HEK293 (cell line): ENCODE measurements at regions not wholly inside any gene's neighbourhood (a gene's known extent, or its start where the extent isn't known, plus 50 kb on each side); places are given as distances from the start of the nearest gene placed in this dataset.
A peak's percentile ranks its signal among the peaks of the same experiment; 100 is the strongest.

Experiments
- CTCF ChIA-PET: fragments of 350-600 bp; formaldehyde crosslinking; extraction: SDS; loops from one replicate; lab custom pipeline; 2021; ENCODE audit warnings: antibody characterized with exemption; lab: Yijun Ruan, JAX
- POLR2A ChIA-PET: fragments of 300-600 bp; formaldehyde crosslinking; extraction: SDS; loops from one replicate; lab custom pipeline; 2020; ENCODE audit warnings: antibody characterized with exemption, inconsistent platforms; lab: Yijun Ruan, JAX
- H3K27ac ChIP-seq: fragments of 200-500 bp; sonication (Bioruptor generic); 2 replicates; pipeline ENCODE4 v1.5.1; 2014; ENCODE audit warnings: low read depth, low read length, control low read depth, inconsistent platforms; ENCODE audit errors: extremely low read depth
- H3K36me3 ChIP-seq, 2 experiments: fragments of 200-500 bp in 1 of 2; sonication (Bioruptor generic) in 1 of 2; 1 replicate in 1 of 2; 2 replicates in 1 of 2; pipeline ENCODE4 v1.5.1; 2014 to 2017; ENCODE audit warnings: inconsistent platforms in 2 of 2, low read length in 2 of 2; ENCODE audit not compliant: control insufficient read depth in 2 of 2, insufficient read depth in 1 of 2
- H3K4me1 ChIP-seq: fragments of 200-500 bp; sonication (Bioruptor generic); 2 replicates; pipeline ENCODE4 v1.5.1; 2014; ENCODE audit warnings: mild to moderate bottlenecking, low read length, inconsistent platforms; ENCODE audit not compliant: control insufficient read depth, insufficient read depth
- H3K4me3 ChIP-seq: 2 replicates; pipeline ENCODE4 v1.5.1; 2011; ENCODE audit warnings: low read depth, mild to moderate bottlenecking, control low read depth, low read length, moderate library complexity
- H3K9me3 ChIP-seq: fragments of 200-500 bp; sonication (Bioruptor generic); 2 replicates; pipeline ENCODE4 v1.5.1; 2014; ENCODE audit warnings: low read depth, low read length, inconsistent platforms; ENCODE audit not compliant: control insufficient read depth, insufficient read depth
- OSR2 ChIP-seq: fragments of 450-650 bp; formaldehyde crosslinking; IDR thresholded peaks from 2 replicates; pipeline ENCODE4 v1.5.1; 2016; ENCODE audit warnings: missing biosample characterization, missing genetic modification characterization
- PRDM10 ChIP-seq: fragments of 450-650 bp; formaldehyde crosslinking; IDR thresholded peaks from 2 replicates; pipeline ENCODE4 v1.5.1; 2016; ENCODE audit warnings: missing biosample characterization, missing genetic modification characterization
- TCF7L2 ChIP-seq: IDR thresholded peaks from 2 replicates; pipeline ENCODE4 v1.6.1; 2011; ENCODE audit warnings: low read depth, mild to moderate bottlenecking, inconsistent platforms, low read length, moderate library complexity, borderline replicate concordance
- YY2 ChIP-seq: fragments of 450-650 bp; formaldehyde crosslinking; IDR thresholded peaks from 2 replicates; pipeline ENCODE4 v1.5.1; 2016; ENCODE audit warnings: missing biosample characterization, missing genetic modification characterization
- ZBTB20 ChIP-seq: fragments of 450-650 bp; formaldehyde crosslinking; IDR thresholded peaks from 2 replicates; pipeline ENCODE4 v1.5.1; 2016; ENCODE audit warnings: missing biosample characterization, missing genetic modification characterization
- ZBTB7A ChIP-seq: fragments of 450-650 bp; formaldehyde crosslinking; IDR thresholded peaks from 2 replicates; pipeline ENCODE4 v1.5.1; 2016; ENCODE audit warnings: low read depth, missing biosample characterization, missing genetic modification characterization
- ZEB2 ChIP-seq: fragments of 450-650 bp; formaldehyde crosslinking; IDR thresholded peaks from 2 replicates; pipeline ENCODE4 v1.5.1; 2016; ENCODE audit warnings: missing biosample characterization, missing genetic modification characterization
- ZNF138 ChIP-seq: fragments of 450-650 bp; formaldehyde crosslinking; IDR thresholded peaks from 2 replicates; pipeline ENCODE4 v1.5.1; 2016; ENCODE audit warnings: missing biosample characterization, missing genetic modification characterization, borderline replicate concordance
- ZNF214 ChIP-seq: fragments of 450-650 bp; formaldehyde crosslinking; IDR thresholded peaks from 2 replicates; pipeline ENCODE4 v1.5.1; 2017; ENCODE audit warnings: missing biosample characterization, mild to moderate bottlenecking, missing genetic modification characterization, borderline replicate concordance
- ZNF266 ChIP-seq: fragments of 450-650 bp; formaldehyde crosslinking; IDR thresholded peaks from 2 replicates; pipeline ENCODE4 v1.5.1; 2016; ENCODE audit warnings: missing biosample characterization, missing genetic modification characterization, low read depth
- ZNF335 ChIP-seq: fragments of 450-650 bp; formaldehyde crosslinking; conservative IDR thresholded peaks from 2 replicates; pipeline ENCODE4 v1.5.1; 2016; ENCODE audit warnings: missing biosample characterization, missing genetic modification characterization
- ZNF362 ChIP-seq: fragments of 450-650 bp; formaldehyde crosslinking; IDR thresholded peaks from 2 replicates; pipeline ENCODE4 v1.5.1; 2016; ENCODE audit warnings: missing biosample characterization, missing genetic modification characterization
- ZNF621 ChIP-seq: fragments of 450-650 bp; formaldehyde crosslinking; IDR thresholded peaks from 2 replicates; pipeline ENCODE4 v1.5.1; 2017; ENCODE audit warnings: missing biosample characterization, missing genetic modification characterization
- ZNF654 ChIP-seq: fragments of 450-650 bp; formaldehyde crosslinking; IDR thresholded peaks from 2 replicates; pipeline ENCODE4 v1.5.1; 2016; ENCODE audit warnings: low read depth, missing biosample characterization, missing genetic modification characterization
- ZNF785 ChIP-seq: fragments of 450-650 bp; formaldehyde crosslinking; IDR thresholded peaks from 2 replicates; pipeline ENCODE4 v1.5.1; 2016; ENCODE audit warnings: missing biosample characterization, missing genetic modification characterization
- TF ChIP-seq, protein P1 (sequence below): fragments of 450-650 bp; formaldehyde crosslinking; IDR thresholded peaks from 2 replicates; pipeline ENCODE4 v1.5.1; 2016; ENCODE audit warnings: missing biosample characterization, missing genetic modification characterization
- TF ChIP-seq, protein P2 (sequence below): fragments of 450-650 bp; formaldehyde crosslinking; IDR thresholded peaks from 2 replicates; pipeline ENCODE4 v1.5.1; 2017; ENCODE audit warnings: missing biosample characterization, missing genetic modification characterization

DNA sequence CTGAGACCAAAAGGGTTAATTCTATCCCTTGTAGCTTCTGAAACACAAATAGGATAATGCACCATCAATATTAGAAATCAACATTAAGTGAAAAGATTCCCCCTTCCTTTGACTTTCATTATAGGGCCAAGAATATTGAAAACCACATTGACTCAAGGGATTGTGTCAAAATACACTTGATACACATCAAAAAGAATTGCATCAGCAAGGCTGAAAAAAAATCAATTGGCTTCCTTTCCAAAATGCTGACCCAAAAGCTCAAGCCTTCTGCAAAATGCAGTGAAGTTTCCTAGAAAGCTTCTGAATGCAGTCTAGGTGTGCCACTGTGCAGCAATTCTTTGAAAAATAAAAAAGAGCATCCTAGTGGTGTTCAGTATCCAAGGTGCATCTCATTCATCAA is 674.4 kb downstream of the TOX3 start:
- CTCF ChIA-PET, result no interaction called here

DNA sequence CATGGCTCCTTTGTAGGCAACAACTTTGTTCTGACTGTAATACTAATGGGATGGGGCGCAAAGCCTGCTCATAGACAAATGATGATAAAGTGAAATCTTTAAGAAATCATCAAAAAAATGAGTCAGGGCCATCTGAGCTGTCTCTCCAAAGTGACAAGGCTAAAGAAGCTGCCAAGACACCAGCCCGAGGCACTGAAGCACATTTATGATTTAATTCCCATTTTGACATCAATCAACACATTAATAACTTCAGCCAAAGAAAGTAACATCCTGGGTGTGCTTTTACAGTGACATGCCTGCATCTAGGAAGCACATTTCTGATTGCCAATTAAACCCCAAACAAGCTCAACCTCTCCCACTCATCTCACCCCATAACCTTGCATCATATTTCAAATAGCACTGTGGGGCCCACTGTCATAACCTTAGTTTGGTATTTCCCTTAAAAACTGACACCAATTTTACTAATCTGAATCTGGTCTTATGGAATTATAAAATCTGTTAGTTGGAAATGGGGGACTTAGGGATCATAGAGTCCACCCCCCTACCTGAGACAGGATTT is 676.6 kb downstream of the TOX3 start:
- H3K4me3 ChIP-seq, result no peak overlapping the region
- CTCF ChIA-PET, result no interaction called here
- no peak overlapping the region for H3K27ac ChIP-seq
- no peaks in the 10 kb centered on the region for H3K9me3 ChIP-seq
- no peaks in the 10 kb centered on the region for H3K4me1 ChIP-seq
- POLR2A ChIA-PET, result no interaction called here
- TF ChIP-seq, protein P1, sequence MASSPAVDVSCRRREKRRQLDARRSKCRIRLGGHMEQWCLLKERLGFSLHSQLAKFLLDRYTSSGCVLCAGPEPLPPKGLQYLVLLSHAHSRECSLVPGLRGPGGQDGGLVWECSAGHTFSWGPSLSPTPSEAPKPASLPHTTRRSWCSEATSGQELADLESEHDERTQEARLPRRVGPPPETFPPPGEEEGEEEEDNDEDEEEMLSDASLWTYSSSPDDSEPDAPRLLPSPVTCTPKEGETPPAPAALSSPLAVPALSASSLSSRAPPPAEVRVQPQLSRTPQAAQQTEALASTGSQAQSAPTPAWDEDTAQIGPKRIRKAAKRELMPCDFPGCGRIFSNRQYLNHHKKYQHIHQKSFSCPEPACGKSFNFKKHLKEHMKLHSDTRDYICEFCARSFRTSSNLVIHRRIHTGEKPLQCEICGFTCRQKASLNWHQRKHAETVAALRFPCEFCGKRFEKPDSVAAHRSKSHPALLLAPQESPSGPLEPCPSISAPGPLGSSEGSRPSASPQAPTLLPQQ, result peak; percentile 84
- TF ChIP-seq ZNF654 (tag by site-specific recombination), result no peak
- no peak for TF ChIP-seq TCF7L2
- TF ChIP-seq, all 188 proteins: peak for 1
- no peaks in the 10 kb centered on the region for H3K36me3 ChIP-seq

More for the DNA sequence above, 674.4 kb downstream of the TOX3 start:
- Histone ChIP-seq H3K27ac (no peak overlapping the region), H3K36me3 (no peaks in the 10 kb centered on the region), H3K4me1 (no peaks in the 10 kb centered on the region)
- POLR2A ChIA-PET, result no interaction called here
- no peak for TF ChIP-seq ZNF138 (tag by site-specific recombination)
- TF ChIP-seq, protein P2, sequence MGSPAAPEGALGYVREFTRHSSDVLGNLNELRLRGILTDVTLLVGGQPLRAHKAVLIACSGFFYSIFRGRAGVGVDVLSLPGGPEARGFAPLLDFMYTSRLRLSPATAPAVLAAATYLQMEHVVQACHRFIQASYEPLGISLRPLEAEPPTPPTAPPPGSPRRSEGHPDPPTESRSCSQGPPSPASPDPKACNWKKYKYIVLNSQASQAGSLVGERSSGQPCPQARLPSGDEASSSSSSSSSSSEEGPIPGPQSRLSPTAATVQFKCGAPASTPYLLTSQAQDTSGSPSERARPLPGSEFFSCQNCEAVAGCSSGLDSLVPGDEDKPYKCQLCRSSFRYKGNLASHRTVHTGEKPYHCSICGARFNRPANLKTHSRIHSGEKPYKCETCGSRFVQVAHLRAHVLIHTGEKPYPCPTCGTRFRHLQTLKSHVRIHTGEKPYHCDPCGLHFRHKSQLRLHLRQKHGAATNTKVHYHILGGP (tag by site-specific recombination), result peak; percentile 49; the same call in 1 of the 2 replicates
- TF ChIP-seq, all 188 proteins: peak for 1
- Histone ChIP-seq H3K4me3 (no peak overlapping the region), H3K9me3 (no peaks in the 10 kb centered on the region)

DNA sequence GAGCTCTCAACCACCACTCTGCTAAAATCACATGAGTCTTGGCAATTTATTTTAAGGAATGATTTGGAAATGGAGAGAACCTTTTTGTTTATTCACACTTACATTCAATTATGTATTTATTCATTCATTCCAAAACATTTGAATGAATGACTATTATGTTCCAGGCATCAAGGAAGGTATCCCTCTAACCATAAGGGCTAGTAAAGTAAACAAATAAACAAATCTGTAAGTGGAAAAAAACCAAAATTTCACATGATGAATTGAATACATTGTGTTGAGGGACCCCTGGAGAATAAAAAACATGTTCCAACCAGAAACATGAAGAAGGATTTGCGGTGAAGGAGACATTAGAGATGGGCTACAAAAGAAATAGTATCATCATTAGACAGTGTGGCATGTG is 677.8 kb downstream of the TOX3 start:
- ChIA-PET CTCF (no interaction called here), POLR2A (no interaction called here)
- no peak overlapping the region for H3K4me3 ChIP-seq
- H3K36me3 ChIP-seq, result no peaks in the 10 kb centered on the region
- H3K9me3 ChIP-seq, result no peaks in the 10 kb centered on the region
- no peak overlapping the region for H3K27ac ChIP-seq
- H3K4me1 ChIP-seq, result no peaks in the 10 kb centered on the region
- TF ChIP-seq ZEB2 (no peak), PRDM10 (no peak), ZNF266 (tag by site-specific recombination) (no peak), ZNF621 (no peak), ZNF335 (tag by site-specific recombination) (no peak), ZNF214 (tag by site-specific recombination) (no peak), OSR2 (tag by site-specific recombination) (no peak), ZNF362 (tag by site-specific recombination) (no peak), ZBTB7A (tag by site-specific recombination) (no peak), ZNF785 (no peak), YY2 (tag by site-specific recombination) (no peak), ZBTB20 (tag by site-specific recombination) (no peak)
